ENCODE measurements at regions not wholly inside any gene's neighbourhood (a gene's known extent, or its start where the extent isn't known, plus 50 kb on each side); places are given as distances from the start of the nearest gene placed in this dataset.
"Not testable (repeated sequence)": the region's sequence is repeated elsewhere in the genome, so short reads cannot be mapped to it uniquely, and the experiment has no call there.

GRCh38 chr17:63293323-63294075 lies 152.6 kb downstream of the CYB561 start:
- no peak for DNase-seq (ENCODE audit: low read depth)

GRCh38 chr17:63294776-63295175 lies 151.3 kb downstream of the CYB561 start:
- no peak for DNase-seq (ENCODE audit: low read depth)

DNA sequence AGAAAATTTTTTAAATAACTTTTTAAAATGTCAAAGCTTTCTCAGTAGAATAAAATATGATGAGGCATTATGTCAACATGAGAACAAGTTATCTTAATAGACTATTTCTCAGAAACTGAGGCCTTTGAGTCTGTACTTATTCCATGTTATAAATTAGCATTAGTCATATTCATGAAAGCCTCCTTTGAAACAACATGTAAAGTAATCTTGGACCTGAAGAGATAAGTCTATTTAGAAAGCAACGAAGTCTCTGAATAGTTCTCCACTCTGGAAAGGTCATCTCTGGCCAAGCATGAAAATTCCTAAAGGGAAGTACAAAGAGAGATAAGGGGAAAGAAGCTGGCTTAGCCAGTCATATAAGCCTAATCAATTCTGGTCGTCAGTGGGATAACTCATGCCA lies 150.8 kb downstream of the CYB561 start:
- DNase-seq (ENCODE audit: low read depth) = no peak

DNA sequence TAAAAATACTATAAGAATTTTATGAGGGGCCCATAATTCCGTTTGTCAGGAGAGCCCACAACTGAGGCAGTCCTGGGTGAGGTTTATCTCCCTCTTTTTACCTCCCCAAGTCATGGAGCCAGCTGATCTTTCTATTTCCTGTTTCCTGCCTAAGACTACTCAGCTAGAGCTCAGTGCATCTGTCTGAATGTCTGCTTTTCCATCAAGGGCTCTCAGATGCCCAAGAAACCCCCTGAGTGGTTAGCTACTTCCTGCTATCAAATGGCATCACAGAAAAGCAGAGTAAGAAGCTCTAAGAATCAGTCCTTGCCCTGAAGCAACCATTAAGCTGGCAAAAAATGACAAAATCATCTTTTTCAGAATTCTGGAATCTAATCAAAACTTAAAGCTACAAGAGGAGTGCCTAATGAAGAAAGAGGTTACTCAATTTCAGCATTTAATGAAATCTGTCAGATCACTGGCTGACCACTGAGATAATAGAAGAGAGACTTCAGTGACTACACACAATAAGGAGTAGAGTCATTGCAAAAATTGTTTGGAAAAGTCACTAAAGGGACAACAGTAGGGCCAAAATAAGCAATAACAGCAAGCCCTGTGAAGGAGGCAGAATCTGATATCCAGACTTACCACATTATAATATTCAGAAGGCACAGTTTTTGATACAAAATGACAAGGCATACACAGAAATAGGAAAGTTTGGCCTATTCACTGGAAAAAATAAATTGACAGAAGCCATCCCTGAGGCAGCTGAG lies 150.1 kb downstream of the CYB561 start:
- DNase-seq (ENCODE audit: low read depth) = no peak

DNA sequence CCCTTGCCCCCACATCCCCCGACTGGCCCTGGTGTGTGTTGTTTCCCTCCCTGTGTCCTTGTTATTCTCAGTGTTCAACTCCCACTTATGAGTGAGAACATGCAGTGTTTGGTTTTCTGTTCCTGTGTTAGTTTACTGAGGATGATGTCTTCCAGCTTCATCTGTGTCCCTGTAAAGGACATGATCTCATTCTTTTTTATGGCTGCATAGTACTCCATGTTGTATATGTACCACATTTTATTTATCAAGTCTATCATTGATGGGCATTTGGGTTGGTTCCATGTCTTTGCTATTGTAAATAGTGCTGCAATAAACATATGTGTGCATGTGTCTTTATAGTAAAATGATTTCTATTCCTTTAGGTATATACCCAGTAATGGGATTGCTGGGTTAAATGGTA lies 147.2 kb downstream of the CYB561 start:
- not testable (repeated sequence) for DNase-seq (ENCODE audit: low read depth)

- DNase-seq (ENCODE audit: low read depth) = no peak
Observed at GRCh38 chr17:63304704-63305261, 141.3 kb downstream of the CYB561 start.

- DNase-seq (ENCODE audit: low read depth) = no peak
Observed at GRCh38 chr17:63305857-63306256, 140.2 kb downstream of the CYB561 start.

- DNase-seq (ENCODE audit: low read depth) = no peak
Observed at GRCh38 chr17:63306855-63307254, 139.3 kb downstream of the CYB561 start.

DNA sequence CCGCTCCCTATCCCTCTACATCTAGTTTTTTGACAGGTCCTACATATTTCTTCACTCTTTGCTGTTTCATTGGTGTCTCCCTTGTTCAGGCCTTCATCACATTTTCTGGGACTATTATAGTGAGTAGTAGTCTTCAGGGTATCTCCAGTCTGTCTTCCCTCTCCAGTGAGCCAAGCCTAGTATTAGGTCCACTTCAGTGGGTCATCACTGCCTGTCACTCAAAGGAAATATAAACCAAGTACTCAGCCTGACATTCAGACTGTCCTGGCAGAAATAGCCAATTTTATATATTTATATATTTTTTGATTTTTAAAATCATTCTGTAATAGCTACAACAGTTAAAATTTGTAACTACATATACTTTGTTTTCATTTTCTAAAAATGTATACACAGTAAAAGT lies 137.8 kb downstream of the CYB561 start:
- no peak for DNase-seq (ENCODE audit: low read depth)

DNA sequence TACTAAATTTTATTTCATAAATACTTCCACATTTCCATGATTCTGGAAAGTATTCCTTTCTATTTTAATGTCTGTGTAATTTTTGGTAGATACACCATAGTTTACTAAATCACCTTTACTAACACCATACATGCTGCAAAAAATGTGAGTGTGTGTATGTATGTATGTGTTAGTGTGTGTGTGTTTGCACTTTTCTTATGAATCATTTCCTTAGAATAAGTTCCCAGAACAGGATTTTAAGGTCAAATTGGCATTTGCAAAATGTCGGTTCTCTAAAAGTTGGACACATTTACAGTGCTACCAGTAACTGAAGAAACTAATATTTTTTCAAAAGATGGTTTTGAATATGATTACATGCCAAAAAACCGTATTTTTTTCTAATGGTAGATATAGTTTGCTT lies 137.1 kb downstream of the CYB561 start:
- DNase-seq (ENCODE audit: low read depth) = no peak

DNA sequence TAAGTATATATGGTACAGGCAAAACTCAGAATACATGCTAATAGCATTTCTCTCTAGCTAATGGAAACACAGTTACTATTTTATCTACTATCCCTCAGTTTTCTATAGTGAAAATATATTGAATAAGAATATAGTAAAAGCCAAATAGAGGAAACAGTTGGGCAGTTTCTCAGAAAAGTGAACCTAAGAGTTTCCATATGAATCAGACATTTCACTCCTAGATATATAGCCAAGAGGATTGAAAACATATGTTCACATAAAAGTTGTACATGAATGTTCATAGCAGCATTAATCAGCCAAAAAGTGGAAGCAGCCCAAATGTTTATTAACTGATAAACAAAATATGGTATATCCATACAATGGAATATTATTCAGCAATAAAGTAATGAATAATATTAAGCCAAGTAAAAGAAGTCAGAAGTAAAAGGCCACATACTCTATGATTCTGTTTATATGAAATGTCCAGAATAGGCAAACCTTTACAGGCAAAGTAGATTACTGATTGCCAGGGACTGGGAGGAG lies 134.6 kb downstream of the CYB561 start:
- no peak for DNase-seq (ENCODE audit: low read depth)

GRCh38 chr17:63314761-63315160 lies 131.3 kb downstream of the CYB561 start:
- DNase-seq (ENCODE audit: low read depth) = no peak

DNA sequence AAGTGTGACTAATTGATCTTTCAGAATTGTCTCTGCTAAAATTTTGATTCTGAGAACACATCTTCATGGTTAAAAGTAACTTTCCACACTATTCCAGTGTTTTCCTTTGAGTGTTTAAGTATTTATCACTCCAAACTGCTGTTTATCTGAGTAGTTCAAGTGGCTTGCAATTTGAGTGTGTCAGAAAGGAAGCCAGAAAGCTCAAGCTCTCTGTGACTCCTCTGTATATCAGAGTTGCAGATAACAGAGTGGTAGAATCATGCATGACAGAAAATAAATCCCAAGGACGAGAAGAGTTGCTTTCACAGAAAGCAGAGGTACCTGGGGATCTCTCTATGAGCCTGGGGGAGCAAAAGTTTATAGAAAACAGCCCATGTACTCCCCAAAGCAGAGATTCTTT lies 130.0 kb downstream of the CYB561 start:
- no peak for DNase-seq (ENCODE audit: low read depth)

DNA sequence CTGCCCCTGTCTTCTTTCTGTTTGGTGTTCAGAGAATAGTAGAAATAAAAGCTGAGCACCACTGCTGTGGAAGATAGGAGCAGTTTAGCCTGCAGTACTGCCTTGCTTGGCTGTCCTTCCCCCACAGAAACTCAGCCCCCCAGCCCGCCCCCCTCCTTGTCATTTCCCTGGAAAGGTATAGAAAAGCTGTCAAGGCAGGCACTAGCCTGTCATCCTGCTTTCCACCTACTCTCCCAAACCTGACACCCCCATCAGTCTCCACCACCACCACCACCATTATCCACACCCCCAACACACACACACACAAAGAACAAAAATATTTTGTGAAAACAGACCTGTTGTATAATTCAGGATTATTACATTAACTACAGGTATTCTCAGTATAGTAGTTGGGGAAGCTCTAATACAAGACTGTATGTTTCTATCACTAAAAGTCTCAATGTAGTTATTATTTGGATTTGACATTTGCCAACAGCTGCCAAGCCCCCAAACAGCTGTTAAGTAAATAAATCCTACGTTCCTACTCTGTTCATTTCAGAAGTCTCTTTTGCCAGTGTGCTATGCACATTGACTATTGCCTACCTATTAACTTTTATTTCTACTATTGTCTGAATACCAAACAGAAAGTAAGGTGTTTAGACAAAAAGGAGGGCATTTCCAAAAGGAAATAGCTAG lies 128.8 kb downstream of the CYB561 start:
- DNase-seq (ENCODE audit: low read depth) = no peak

GRCh38 chr17:63325808-63326207 lies 120.3 kb downstream of the CYB561 start:
- no peak for DNase-seq (ENCODE audit: low read depth)

DNA sequence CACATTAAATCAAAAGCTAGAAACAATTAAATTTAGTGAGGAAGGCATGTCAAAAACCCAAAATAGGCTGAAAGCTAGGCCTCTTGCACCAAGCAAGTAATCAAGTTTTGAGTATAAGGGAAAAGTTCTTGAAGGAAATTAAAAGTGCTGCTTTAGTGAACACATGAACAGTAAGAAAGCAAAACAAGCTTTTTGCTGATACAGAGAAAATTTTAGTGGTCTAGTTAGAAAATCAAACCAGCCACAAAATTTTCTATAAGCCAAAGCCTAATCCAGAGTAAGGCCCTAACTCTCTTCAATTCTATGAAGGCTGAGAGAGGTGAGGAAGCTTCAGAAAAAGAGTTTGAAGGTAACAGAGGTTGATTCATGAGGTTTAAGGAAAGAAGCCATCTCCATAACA lies 116.2 kb downstream of the CYB561 start:
- DNase-seq (ENCODE audit: low read depth) = no peak

DNA sequence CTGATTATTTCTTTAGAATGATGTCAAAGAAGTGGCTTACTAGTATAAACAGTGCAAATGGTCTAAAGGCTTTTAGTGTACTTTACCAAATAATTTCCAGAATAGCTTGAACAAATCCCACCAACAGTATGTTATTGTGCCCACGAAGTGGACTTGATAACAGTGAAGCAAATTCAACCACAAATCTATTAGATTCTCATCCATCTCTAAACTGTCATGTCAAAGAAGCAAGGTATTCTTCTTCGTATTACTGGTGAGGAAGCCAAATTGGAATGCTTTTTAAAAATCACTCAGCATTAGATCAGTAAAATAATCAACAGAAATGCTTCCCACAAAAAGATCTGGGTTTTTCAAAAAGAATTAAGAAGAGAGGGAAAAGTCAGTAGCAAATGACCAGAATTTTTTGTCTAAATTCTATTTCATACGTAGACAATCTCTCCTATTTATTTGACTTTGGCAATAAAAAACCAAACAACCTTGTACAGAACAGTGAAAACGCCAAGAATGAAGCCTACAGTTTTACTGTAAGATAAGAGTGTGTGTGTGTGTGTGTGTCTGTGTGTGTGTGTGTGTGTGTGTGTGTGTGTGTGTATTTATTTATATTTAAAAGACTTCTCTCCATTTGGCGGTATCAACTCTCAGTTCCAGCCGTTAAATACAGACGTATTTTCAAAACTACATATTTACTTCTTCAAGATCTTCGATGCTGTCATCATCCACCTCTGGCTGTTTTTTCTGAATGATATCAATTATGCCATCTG lies 114.6 kb downstream of the CYB561 start:
- no peak for DNase-seq (ENCODE audit: low read depth)

GRCh38 chr17:63332286-63332685 lies 113.8 kb downstream of the CYB561 start:
- no peak for DNase-seq (ENCODE audit: low read depth)

- no peak for DNase-seq (ENCODE audit: low read depth)
Observed at GRCh38 chr17:63333869-63334268, 112.2 kb downstream of the CYB561 start.

DNA sequence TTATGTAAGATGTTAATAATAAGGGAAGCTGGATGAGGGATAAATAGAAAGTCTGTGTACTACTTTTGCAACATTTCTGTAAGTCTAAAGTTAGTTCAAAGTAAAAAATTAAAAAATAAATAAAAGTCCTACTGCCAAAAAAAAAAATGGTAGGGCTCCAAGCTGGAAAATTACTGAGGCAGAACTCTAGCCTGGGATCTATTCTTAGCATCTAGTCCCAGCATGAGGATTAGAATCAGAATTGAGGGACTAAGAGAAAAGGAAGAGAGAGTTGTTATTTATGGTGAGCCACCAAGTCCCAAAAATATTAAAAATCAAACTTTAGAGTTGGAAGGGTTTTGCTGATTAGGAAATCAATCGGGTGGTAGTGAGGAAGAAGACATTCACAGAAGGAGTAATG lies 110.3 kb downstream of the CYB561 start:
- no peak for DNase-seq (ENCODE audit: low read depth)

- DNase-seq (ENCODE audit: low read depth) = no peak
Observed at GRCh38 chr17:63337579-63337978, 108.5 kb downstream of the CYB561 start.

- no peak for DNase-seq (ENCODE audit: low read depth)
Observed at GRCh38 chr17:63338272-63338671, 107.8 kb downstream of the CYB561 start.
